Retinal pigment epithelial cell (primary cell): ENCODE measurements at regions not wholly inside any gene's neighbourhood (a gene's known extent, or its start where the extent isn't known, plus 50 kb on each side); places are given as distances from the start of the nearest gene placed in this dataset.

Experiments
- DNase-seq: peaks from one replicate; pipeline ENCODE4 v3.0.0-alpha.2; 2010; ENCODE audit warnings: low read depth
- H3K4me3 ChIP-seq: 2 replicates; pipeline ENCODE4 v1.5.1; 2011; ENCODE audit warnings: mild to moderate bottlenecking, low read length, control low read depth, moderate library complexity
- TF ChIP-seq, protein P1 (sequence below): conservative IDR thresholded peaks from 2 replicates; pipeline ENCODE4 v1.5.1; 2011; ENCODE audit warnings: low read depth, low read length, control low read depth, inconsistent platforms

DNA sequence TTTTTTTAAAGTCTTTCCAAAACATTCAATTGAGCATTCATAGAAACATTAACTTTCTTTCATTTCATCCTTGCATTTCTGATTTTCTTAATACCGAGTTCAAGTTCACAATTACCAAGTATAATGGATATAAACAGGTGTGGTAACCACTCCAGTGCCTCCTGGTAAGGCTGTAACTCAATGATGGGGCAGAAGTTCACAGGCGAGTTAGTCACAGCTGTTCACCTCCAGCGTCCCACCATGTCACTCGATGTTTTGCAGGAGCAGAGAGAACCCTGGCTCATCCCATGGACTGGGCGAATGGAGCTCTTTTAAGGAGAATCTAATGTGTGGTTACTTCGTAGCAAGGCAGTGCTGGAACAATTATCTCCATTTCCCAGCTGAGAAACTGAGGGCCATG, 94.4 kb upstream of the ALX4 start:
- H3K4me3 ChIP-seq, result no peak overlapping the region
- TF ChIP-seq, protein P1, sequence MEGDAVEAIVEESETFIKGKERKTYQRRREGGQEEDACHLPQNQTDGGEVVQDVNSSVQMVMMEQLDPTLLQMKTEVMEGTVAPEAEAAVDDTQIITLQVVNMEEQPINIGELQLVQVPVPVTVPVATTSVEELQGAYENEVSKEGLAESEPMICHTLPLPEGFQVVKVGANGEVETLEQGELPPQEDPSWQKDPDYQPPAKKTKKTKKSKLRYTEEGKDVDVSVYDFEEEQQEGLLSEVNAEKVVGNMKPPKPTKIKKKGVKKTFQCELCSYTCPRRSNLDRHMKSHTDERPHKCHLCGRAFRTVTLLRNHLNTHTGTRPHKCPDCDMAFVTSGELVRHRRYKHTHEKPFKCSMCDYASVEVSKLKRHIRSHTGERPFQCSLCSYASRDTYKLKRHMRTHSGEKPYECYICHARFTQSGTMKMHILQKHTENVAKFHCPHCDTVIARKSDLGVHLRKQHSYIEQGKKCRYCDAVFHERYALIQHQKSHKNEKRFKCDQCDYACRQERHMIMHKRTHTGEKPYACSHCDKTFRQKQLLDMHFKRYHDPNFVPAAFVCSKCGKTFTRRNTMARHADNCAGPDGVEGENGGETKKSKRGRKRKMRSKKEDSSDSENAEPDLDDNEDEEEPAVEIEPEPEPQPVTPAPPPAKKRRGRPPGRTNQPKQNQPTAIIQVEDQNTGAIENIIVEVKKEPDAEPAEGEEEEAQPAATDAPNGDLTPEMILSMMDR, result no peak
- no peak for DNase-seq

GRCh38 chr11:44404736-44405395, 94.9 kb upstream of the ALX4 start:
- DNase-seq, result no peak
- TF ChIP-seq, protein P1, result no peak
- H3K4me3 ChIP-seq, result no peak overlapping the region

- DNase-seq, result no peak
- H3K4me3 ChIP-seq, result no peak overlapping the region
- TF ChIP-seq, protein P1, result no peak
These were observed 97.5 kb upstream of the ALX4 start for GRCh38 chr11:44407211-44407996.

DNA sequence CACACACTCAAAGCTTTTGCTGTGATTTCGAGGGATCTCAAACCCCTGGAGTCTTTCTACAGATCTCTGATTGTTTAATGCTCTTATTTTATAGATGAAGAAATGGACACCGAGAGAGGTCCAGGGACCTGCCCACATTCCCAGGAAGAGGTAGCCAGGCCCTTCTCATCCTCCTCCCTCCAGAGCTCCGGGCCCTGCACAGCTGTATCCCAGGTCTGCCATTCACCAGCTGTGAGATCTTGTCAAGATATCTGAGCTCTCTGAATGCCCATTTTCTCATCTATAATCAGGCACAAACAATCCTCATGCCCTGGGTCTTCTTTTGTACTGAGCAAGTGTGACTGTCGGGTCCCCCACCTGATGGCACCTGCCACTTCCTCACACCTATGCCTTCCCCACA, 98.2 kb upstream of the ALX4 start:
- TF ChIP-seq, protein P1, result no peak
- H3K4me3 ChIP-seq, result no peak overlapping the region
- no peak for DNase-seq

DNA sequence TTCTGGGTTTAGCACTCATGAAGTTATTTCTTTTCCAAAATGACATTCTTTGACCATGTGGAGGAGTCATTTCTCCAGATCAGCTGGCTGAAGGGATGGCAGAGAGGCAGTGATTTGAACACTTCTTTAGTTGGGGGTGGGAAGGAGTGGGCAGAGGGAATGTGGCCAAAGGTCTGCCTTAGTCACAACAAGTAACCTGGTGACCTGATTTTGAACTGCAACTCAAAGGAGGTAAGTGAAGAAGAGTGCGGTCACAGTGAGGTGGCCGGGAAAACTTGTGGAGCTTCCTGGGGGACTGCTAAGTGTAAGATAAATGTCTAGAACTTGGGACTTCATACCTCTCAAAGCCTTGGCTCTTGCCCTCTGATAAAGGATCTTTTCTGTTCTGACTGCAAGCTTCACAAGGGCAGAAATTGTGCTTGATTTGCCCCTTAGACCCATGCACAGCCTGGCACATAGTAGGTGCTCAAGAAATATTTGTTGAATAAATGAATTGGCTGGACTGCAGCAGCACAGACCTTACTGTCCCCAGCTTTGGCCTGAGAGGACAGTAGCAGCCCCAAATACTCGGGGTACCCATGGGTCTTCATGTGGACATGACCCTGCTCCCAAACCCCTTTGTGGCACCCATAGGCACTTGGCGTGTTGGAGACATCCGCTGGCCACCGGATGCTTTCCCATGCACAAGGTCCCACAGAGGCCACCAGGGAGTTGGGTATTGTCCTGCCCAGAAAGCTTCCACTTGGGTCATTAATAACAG, 99.0 kb upstream of the ALX4 start:
- TF ChIP-seq, protein P1, result no peak
- no peak for DNase-seq
- no peak overlapping the region for H3K4me3 ChIP-seq

DNA sequence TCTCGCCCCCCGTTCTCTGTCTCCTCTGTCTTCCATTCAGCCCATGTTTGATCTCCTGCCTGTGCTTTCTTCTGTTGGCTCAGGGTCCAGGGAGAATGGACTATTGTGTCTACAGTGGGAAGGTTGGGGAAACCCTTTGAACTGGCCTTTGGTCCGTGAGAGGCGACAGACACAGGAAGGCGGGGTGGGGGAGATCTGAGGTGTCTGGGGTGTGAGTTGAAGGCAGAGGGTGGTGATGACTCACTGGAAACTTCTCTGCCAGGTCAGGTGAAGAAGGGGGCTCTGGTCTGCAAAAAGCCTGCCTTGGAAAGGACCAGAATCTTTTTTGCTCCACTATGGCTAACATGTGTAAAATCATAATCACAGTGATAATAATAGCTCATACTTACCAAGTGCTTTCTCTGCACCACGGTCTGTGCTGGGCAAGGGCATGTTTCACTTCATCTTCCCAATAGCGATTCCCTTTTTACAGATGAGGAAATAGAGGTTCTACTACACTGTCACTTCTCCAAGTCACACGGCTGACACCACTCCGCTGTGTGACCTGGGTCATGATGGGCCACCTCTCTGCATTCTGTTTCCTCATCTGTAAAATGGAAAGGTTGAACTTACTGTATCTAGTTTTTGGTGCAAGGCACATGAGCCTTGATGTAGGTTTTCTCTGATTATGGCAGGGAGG, 99.8 kb upstream of the ALX4 start:
- no peak overlapping the region for H3K4me3 ChIP-seq
- DNase-seq, result no peak
- TF ChIP-seq, protein P1, result no peak
